ENCODE measurements at regions not wholly inside any gene's neighbourhood (a gene's known extent, or its start where the extent isn't known, plus 50 kb on each side); places are given as distances from the start of the nearest gene placed in this dataset.

- DNase-seq (ENCODE audit: low spot score), result no peak
Measured at GRCh38 chr4:42330002-42330592, 67.2 kb upstream of the SHISA3 start.

- no peak for DNase-seq (ENCODE audit: low spot score)
Measured at GRCh38 chr4:42331040-42331439, 66.2 kb upstream of the SHISA3 start.

- peak; percentile 65 for DNase-seq (ENCODE audit: low spot score)
Measured at GRCh38 chr4:42331914-42332368, 65.3 kb upstream of the SHISA3 start.

- DNase-seq (ENCODE audit: low spot score), result no peak
Measured at GRCh38 chr4:42339935-42340406, 57.3 kb upstream of the SHISA3 start.

DNA sequence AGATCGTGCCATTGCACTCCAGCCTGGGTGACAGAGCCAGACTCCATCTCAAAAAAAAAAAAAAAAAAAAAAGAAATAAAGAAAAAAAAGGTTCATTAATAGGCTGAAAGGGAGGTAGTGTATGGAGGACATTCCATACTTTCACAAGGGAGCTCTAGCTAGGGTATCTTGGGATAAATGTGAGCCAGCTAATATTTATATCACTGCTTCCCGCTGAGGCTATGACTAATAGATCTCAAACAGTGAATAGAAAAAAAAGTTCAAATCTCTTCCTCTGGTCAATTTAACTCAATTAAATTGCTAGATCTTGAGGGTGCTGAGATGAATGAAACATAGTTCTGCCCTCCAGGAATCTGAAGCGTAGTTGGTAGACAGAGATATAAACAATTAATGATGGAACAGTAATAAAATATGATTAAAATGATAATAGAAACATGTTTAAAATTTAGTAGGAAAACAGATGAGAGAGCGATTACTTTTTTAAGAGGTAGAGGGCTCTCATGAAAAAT, 55.7 kb upstream of the SHISA3 start:
- DNase-seq (ENCODE audit: low spot score), result no peak

DNA sequence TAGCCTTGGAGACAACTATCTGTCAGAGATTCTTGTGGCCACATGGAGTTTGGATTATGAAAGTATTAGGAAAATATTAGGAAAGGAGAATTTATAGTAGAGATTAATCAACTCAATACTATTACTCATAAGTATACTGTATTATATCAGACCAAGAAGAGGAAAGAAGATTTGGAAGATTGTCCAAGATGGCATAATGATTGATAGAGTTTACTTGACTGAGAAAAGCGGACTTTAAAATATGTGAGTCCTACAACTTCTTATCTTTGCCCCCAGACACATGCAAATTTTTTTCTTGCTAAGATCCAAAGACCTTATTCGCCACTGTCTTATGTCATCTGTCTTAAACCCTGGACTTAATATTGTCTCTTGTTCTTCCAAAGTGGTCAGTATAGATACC, 54.8 kb upstream of the SHISA3 start:
- DNase-seq (ENCODE audit: low spot score), result no peak

- no peak for DNase-seq (ENCODE audit: low spot score)
Measured at GRCh38 chr4:42344309-42344708, 53.0 kb upstream of the SHISA3 start.

DNA sequence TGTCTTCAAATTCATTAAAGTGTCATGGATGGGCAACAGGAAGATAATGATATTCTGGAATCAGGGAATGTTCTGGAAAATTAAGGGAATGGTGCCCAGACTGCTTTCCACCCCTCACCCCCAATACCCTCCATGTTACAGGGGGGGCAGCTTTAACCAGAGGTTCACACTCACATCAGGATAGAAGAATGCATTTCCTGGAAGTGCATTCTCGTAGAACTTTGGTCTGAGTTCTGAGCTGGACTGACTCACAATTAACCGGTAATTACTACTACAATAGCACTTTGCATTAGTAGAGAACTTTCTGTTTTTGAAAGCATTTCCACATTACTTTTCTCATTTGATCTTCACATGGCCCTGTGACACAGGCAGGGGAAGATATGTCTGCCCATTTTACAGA, 52.5 kb upstream of the SHISA3 start:
- DNase-seq (ENCODE audit: low spot score), result no peak

DNA sequence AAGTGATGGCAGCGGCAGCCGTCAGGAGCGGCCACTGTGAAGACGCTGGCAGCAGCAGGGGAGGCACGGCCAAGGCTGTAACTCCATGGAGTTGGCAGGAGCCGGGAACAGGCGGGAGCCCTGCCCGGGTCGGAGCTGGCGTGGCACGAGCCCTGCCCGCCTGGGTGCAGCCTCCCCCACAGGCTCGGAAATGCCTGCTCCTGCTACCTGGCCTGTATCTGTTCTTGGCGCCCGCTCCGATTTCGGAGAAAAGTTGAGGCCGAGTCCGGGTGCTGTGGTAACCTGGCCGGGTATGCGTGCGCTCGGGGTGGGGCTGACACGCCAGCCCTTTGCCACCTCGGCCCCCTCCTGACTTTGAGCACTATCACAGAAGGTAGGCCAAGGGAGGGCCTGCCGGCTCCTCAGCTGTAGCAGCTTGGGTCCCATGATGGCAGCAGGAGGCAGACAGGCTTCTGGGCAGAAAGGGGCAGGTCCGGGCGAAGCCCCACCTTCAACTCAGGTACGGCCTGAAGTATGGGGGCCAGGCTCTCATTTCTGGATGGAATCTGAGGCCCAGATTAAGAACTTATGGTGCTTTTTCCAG, 51.2 kb upstream of the SHISA3 start:
- no peak for DNase-seq (ENCODE audit: low spot score)

DNA sequence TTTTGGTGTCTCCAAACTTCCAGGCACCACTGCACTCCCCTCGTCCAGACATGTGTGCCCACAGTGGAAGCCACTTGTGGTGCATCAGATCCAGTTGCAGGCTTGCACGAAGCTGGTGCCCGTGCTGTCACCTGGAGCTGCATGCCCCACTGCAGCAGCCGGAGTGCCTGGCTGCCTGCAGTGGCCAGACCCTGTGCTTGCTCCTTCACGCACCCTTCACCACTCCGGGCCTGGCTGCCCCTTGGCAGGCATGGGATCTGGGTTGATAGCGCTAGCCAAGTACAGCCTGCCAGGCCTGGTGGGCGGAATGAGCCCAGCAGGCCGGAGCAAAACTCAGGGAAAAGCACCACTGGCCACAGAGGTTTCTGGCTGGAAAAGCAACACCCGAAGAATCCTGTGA, 50.2 kb upstream of the SHISA3 start:
- no peak for DNase-seq (ENCODE audit: low spot score)

All from LoVo (cell line).